GM18511 (cell line): ENCODE measurements at regions not wholly inside any gene's neighbourhood (a gene's known extent, or its start where the extent isn't known, plus 50 kb on each side); places are given as distances from the start of the nearest gene placed in this dataset.
"Not testable (repeated sequence)": the region's sequence is repeated elsewhere in the genome, so short reads cannot be mapped to it uniquely, and the experiment has no call there.

Experiments
- ATAC-seq: cut with Tn5 transposase; IDR thresholded peaks from one replicate; pipeline ENCODE4 v1.9.1; 2021; ENCODE audit warnings: mild to moderate bottlenecking, moderate library complexity; ENCODE audit not compliant: unreplicated experiment

DNA sequence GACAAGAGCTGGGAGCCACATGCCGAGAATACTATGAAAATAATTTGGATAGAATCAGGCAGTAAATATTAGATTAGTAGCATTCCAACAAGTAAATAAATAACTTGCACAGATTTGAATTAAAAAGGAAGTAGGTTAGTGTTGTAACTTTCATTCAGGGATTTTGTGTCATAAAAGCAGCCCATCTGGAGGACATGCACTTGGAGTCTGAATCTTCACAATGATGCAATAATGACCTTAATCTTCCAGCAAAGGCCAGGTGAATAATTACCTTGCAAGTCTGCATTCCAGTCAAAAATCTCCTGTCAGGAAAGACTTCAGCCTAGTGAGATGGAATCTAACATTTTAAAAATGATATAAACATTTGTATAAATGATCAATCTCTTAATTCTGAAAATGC, 518.1 kb downstream of the KCNJ2 start:
- ATAC-seq = no peak

DNA sequence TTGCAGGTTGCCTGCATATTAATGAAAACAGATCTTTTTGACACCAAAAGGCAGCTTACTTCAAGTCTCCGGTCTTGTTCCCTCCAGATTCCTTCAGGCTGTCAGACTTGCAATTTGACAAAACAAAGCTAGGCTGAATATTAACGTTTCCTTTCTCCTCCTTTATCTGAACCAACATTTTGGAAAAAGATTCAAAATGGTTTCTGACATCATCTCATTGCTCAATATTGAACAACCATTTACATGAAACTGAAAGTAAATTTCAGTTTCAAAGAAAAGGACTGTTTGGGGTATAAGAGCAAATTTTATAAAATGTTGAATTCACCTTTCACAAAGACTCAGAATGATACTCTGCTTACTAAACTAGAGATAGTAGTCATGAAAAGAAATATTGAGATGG, 521.8 kb downstream of the KCNJ2 start:
- ATAC-seq = no peak

DNA sequence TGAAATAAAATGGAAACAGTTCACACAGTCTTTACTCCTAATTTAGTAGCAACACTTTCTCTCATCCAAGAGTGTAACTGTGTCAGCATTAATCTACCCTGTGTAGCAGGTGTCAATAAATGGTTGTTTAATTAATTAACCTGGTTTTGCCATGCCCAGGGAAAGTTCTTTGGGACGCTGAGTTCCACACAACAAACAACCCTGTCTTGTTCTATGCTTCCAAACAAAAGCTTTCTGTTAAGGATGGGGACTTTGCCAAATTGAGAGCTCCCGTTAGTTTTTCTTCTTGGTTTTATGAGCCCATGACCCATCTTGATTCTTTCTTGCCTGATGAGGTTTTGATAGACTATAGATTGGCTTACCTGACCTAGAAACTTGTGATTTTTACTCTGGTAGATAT, 530.1 kb downstream of the KCNJ2 start:
- no peak for ATAC-seq

DNA sequence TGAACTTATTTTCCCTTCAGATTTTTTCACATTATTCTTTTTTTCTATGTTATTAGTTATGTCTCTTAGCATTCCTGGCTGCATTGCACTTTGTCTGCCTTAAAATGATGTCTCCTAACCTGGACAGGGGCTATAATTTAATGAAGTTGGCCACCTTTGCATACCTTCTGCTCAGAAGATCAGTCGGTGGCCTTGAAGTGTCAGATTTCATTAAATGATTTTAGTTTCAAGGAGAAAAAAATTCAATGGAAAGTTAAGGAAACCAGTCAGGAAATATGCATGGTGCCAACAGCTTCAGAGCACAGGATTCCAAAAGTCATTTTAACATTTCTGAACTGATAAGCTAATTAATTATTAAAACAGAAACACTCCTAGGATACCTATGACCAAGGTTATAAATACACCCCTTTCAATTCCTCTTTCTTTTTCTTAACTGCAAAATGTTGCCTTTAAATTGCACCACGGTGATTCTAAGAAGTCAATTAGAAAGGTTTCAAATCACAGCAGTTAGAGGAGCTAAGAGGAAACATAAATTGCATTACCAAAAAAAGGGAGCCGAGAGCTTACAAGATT, 533.4 kb downstream of the KCNJ2 start:
- ATAC-seq = no peak

DNA sequence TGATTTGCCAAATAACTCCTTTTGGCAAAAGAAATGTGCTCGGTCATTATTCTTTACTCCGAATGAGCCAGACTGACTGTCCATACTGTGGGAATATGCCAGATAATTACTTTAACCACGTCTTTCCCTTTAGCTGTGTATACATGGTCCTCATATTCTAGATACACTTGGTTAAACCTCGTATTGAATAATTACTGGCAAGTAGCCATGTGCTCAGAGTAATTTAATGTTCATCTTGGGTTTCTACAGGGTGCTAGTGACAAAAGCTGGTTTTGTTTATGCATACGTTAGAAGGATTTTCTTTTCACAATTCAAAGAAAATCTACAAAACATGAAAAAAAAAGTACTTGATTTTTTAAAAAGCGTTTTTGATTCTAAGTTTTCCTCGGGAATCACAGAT, 540.3 kb downstream of the KCNJ2 start:
- no peak for ATAC-seq

GRCh38 chr17:70713694-70714093, 544.4 kb downstream of the KCNJ2 start:
- ATAC-seq = no peak

DNA sequence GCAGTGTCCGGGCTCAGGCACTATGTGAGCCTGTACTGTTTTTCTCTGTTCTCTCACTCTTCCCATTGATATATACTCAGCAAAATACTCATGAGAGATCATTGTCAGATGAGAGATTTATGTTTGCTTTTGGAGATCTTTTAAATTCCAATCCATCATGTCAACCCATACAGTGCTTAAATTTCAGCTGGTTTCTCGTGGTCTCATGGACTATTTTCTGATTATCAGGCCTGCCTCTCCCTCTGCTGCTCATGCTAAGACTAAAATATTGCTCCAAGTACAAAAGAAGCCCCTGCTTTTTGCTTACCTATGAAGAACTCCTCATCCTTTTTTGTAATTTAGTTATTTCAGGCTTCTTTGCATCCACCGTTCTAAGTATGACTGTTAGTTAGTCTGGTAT, 547.2 kb downstream of the KCNJ2 start:
- no peak for ATAC-seq

DNA sequence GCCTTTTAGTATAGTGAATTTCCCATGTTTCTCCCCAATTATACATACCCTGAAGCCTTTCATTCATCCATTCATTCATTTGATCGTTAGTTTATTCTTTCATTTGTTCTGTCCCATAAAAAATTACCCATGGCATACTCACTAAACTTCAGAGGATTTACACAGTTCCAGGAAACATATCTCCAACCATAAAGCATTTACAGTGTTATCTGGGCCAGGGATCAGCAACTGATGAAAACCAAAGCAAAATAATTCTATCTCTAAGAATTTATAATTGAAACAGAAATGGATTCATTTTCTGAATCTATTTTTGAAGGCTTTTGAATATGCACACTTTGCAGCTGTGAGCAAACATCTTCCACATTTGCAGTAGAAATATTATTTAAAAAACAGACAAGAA, 547.7 kb downstream of the KCNJ2 start:
- no peak for ATAC-seq

- no peak for ATAC-seq
Observed at GRCh38 chr17:70736375-70736957, 567.1 kb downstream of the KCNJ2 start.

- no peak for ATAC-seq
Observed at GRCh38 chr17:70739065-70739464, 569.7 kb downstream of the KCNJ2 start.

DNA sequence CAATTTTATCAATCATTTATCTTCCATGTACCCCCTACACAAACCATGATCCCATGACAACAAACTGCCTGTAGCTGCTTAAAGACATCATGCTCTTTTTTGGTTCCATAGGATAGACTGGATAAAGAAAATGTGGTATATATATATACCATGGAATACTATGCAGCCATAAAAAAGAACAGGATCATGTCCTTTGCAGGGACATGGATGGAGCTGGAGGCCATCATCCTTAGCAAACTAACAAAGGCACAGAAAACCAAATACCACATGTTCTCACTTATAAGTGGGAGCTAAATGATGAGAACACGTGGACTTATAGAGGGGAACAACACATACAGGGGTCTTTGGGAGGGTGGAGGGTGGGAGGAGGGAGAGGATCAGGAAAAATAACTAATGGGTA, 577.2 kb downstream of the KCNJ2 start:
- ATAC-seq = not testable (repeated sequence)

- ATAC-seq = no peak
Observed at GRCh38 chr17:70750983-70751382, 581.7 kb downstream of the KCNJ2 start.

- not testable (repeated sequence) for ATAC-seq
Observed at GRCh38 chr17:70752461-70752860, 583.1 kb downstream of the KCNJ2 start.

DNA sequence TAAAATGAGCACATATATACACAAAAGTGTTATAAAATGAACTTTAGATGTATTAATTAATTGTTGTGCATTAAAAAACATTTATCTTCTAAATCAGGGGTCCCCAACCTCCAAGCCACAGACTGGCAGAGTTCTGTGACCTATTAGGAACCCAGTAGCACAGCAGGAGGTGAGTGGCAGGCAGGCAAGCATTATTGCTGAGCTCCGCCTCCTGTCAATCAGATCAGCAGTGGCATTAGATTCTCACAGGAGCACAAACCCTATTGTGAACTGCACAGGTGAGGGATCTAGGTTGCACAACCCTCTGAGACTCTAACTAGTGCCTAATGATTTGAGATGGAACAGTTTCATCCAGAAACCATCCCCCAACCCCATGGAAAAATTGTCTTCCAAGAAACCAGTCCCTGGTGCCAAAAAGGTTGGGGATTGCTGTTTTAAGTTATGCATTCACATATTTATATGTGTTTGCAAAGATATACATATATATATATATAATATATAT, 583.7 kb downstream of the KCNJ2 start:
- no peak for ATAC-seq

- no peak for ATAC-seq
Observed at GRCh38 chr17:70763018-70763417, 593.7 kb downstream of the KCNJ2 start.

DNA sequence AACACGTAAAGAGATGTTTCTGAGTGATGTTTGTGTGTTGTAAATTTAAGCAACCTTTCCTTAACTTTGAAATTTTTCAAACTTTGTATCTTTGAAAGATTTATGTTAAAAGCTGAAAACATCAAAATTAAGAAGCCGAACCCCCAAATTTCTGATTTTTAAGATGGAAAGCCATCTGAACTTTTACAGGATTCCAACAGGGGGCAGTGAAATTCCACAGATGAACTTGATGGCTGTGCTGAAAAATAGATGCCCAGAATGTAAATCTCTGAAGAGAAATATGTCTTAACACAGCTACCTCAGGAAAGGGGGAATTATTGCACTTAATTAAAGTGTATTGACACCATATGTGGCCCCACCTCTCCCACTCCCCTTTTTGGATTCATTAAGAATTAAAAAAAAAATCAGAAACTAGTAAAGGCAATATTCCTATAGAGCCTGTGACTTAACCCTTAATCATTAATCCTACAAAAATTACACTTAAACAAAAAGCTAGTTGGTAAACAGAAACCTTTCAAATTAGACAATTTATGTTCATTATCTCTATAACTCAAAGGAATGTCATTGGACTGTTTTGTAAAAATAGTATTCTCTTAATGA, 597.9 kb downstream of the KCNJ2 start:
- no peak for ATAC-seq

DNA sequence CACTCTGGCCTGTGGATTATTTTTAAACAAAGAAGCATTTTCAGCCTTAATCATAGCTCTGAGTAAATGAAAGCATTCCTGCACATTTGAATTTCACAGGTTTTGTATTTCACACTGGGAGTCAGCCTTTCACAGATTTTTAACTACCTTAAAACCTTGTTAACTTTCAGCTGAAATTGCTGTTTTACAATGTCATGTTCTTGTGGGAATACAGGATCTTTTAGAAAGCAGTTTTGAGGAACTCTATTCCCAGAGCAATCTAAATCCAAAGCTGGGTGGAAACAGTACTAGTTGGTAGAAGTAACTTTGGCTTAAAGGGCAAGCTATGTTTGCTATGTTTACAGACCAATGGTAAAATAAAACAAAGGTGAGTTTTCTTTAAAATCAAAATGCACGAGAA, 600.6 kb downstream of the KCNJ2 start:
- ATAC-seq = no peak

GRCh38 chr17:70771804-70772386, 602.6 kb downstream of the KCNJ2 start:
- ATAC-seq = no peak

DNA sequence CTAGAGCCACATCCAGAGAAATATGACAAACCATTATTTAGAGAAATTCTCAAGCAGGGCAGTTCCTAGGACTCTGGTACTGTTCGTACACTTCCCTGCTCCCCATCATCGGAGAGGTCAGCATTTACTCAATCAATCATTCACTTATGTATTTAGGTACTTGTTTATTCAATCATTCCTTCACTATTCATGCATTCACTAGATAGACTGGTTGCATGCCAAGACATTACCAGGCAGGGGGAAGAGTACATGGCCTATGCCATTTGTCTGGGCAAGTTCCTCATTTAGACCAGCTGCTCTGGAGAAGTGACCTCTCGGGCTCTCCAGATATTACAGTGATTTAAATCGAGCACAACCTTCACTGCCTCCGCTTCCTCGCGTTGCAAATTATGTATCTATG, 603.4 kb downstream of the KCNJ2 start:
- ATAC-seq = no peak

DNA sequence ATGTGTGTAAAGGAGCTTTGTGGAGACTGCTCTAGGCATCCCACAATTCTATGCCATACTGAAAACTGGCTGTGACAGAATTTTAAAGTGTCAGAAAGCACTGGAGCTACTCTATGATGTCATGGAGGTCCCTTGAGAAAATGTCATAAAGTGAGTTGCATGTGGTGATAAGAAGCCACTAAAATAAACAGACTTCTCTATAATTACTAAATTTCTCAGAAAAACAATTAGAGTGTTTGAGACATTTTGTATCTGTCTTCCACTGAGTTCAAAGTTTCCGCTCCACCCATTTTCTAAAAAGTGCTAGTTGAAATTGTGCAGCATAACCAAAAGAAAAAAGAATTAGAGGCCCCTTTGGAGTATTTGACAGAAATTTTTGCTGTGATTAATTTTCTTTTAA, 603.9 kb downstream of the KCNJ2 start:
- no peak for ATAC-seq

- ATAC-seq = no peak
Observed at GRCh38 chr17:70774339-70775117, 605.2 kb downstream of the KCNJ2 start.
